Islet precursor cell (in vitro differentiated cells): ENCODE measurements at regions not wholly inside any gene's neighbourhood (a gene's known extent, or its start where the extent isn't known, plus 50 kb on each side); places are given as distances from the start of the nearest gene placed in this dataset.
"Not testable (repeated sequence)": the region's sequence is repeated elsewhere in the genome, so short reads cannot be mapped to it uniquely, and the experiment has no call there.

Experiments
- DNase-seq: peaks from one replicate; pipeline ENCODE4 v3.0.0-alpha.2; 2018

DNA sequence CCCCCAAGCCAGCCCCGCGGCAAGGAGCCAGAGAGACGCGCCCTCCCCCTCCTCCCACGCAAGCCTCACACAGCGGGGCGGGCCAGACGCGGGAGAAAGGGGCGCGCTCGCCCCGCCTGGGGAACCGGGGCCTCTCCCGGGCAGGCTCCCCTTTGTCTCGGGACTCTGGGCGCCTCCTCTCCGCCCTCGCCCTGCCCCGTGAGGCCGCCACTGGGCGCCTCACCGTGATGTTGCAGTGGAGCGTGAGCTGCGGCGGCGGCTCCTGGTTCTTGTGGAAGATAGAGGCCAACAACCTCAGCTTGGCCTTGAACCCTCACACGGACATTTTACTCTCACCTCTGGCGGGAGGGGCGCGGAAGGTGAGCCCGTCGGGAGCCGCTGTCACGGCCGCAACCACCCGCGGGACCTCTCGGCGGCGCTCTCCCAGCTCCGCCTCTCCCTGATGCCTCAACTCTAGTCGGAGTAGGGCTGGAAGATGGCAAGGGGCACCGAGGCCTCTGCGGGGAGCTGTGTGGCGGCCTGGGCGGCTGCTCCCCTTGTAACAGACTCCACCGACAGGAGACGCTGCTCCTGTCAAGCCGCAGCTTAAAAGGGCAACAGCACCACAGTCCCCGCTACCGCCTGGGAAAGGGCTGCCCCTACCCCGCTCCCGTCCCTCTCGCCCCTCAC is 179.2 kb upstream of the ZSCAN2 start:
- not testable (repeated sequence) for DNase-seq

DNA sequence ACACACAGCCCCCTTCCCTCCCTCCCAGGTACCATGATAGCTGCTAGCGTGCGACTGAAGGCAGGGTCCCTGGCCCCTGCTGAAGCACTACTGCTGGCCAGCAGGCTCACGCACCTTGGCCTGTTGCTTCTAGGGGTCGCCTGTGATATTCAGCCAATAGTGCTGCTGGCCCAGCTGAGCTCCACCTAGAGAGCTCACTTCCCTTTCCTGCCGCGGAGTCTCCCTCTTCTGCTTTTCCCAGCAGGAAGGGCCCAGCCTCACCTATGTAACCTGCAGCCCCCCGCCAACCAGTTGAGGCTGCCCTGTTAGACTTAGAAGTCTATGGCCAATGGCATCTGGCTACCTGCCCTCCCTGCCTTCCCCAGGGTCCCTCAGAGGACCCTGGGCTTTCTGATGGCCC is 175.5 kb upstream of the ZSCAN2 start:
- DNase-seq, result not testable (repeated sequence)

DNA sequence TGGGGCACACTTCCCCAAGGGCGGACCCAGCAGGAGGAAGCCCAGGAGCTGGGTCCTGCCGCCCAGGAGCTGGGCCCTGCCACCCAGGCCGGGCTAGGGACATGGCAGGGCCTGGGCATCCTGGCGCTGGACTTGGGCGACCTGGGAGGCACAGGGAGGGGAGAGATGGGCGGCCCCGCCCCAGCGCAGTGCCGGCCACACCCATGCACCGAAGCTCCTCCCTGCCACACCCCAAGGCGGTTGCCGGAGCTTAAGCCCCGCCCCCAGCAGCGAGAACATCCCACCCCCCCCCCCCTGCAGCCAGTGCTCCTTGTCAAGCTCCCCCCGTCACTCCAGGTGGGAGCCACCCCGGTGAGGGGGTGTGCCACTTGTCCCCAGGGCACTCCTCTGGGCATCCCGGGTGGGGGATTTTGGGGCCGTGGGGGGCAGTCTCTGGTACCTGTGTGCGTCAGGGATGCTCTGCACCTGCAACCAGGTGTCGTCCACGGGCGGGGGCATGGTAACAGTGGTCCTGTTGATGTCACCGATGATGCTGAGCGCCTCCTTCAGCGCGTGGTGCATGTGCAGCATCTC is 127.4 kb upstream of the ZSCAN2 start:
- DNase-seq, result not testable (repeated sequence)

DNA sequence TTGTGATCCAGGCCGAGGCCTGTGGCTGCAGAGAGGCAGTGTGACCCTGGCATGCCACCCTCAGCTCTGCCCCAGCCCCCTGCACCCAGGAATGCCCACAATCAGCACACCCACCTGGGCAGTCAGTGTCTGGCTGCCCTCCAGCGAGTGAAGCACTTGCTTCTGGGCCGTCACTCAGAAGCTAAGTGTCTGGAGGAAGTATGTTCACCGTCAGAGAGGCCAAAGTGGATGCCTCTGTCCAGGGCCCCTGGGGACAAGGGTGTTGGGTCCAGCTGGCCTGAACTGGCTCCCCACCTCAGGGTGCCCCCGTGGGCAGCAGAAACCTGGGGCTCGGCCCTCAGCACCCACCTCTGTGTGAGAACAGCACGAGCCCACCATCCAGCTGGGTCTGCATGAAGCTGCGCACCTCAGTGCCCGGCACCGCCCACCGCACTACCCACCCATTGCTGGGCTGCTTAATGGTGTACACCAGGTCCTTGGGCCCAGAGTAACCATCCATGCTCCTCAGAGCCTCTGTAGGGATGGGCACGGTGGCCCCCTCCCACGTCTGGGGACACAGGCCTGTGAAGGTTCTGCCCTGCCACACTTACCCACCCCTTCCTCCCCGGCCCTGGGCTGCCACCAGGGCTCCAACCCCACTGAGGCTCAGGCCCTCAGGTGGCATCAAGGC is 124.3 kb upstream of the ZSCAN2 start:
- not testable (repeated sequence) for DNase-seq

DNA sequence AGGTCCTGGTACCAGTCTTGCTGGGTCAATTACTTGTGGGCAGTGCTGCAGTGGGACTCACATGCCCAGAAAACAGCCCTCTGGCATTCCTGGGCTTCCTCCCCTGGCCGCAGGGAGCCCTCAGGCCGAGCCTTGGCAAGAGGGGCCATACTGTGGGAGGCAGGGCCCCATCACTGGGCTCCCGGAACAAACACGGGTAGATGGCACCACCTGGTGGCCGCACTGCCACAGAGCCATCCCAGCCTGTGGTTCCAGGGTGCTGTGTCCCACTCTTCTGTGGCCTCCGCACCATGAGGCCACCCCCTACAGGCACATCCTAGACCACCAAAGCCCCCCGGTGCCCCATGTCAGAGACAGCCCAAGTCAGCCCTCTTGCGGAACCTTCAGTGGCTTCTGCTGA is 123.3 kb upstream of the ZSCAN2 start:
- not testable (repeated sequence) for DNase-seq

DNA sequence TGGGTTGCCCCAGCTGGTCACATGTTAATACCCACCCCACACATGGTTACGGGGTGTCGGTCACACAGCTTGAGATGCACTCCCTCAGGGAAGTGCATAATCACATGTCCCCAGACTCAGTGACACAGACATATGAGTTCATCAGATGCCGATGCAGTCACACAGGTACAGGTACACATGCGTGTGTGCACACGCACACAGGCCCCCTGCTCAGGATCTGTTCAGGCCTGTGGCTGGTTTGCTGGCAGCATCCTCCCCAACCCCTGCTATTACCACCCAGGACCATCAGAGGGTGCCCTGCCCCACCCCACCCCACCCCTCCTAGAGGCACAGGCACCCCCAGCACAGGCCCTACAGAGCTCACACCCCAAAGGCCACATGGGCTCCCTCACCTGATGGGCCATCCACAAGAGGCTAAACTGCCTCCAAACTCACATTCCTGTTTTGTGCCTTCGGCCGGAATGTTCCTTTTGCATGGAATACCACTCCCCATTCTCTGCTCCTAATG is 120.6 kb upstream of the ZSCAN2 start:
- DNase-seq, result not testable (repeated sequence)

DNA sequence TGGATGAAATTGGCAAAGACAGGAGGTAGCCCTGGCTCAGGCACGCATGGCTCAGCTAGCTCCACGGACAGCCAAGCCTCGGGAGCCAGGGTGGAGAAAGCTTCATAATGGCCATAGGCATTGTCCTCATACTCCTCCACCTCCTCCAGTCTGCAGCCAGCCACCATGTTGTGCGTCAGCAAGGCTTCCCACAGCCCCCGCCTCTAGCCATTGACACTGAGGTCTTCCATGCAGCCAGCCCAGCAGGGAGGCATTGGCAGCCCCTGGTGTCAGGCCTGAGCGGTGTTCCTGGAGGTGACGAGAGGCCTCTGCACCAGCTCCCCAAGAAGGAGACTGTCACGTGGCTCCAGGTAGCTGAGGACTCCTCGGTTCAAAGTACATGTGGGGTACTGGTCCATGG is 117.0 kb upstream of the ZSCAN2 start:
- not testable (repeated sequence) for DNase-seq

DNA sequence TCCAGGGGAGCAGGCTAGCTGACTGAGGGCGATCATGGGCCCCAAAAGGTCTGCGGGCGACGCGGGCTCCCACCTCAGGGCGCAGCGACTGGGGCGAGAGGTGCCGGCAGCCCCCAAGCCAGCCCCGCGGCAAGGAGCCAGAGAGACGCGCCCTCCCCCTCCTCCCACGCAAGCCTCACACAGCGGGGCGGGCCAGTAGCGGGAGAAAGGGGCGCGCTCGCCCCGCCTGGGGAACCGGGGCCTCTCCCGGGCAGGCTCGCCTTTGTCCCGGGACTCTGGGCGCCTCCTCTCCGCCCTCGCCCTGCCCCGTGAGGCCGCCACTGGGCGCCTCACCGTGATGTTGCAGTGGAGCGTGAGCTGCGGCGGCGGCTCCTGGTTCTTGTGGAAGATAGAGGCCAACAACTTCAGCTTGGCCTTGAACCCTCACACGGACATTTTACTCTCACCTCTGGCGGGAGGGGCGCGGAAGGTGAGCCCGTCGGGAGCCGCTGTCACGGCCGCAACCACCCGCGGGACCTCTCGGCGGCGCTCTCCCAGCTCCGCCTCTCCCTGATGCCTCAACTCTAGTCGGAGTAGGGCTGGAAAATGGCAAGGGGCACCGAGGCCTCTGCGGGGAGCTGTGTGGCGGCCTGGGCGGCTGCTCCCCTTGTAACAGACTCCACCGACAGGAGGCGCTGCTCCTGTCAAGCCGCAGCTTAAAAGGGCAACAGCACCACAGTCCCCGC is 100.5 kb upstream of the ZSCAN2 start:
- DNase-seq, result not testable (repeated sequence)

DNA sequence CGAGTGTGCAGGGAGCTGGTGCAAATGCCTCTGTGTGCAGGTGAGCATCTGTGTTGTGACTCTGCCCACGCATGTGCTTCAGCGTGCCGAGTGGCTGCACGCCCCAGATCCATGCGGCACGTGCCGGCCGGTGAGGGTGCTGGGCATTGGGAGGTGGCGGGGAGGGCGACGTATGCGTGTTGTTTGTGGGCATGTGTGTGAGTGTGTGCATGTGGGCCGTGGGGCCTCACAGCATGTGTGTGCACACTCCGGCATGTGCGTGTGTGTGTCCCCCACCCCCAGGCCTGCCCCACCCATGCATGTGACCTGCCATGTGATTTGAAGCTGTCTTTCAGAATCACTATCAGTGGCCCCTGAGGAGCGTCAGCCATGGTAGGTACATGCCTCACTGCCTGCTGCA is 97.7 kb upstream of the ZSCAN2 start:
- DNase-seq, result not testable (repeated sequence)

DNA sequence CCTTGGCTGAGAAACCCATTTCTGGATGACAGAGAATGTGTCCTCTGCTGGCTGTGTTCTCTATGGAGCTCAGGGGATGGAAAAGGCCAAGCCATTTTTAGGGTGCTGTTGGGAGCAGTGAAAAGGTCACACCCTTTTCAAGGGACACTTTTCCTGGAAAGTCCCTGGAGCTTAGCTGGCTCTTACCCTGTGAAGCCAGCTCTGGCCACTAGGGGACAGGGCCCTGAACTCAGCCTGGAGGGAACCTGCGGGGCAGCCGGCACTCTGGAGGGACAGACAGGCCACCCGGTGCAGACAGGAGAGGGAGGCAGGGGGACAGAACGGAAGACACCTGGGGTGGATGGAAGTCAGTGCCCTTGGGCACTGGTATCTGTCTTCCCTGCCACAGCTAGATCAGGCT is 95.3 kb upstream of the ZSCAN2 start:
- DNase-seq, result not testable (repeated sequence)

DNA sequence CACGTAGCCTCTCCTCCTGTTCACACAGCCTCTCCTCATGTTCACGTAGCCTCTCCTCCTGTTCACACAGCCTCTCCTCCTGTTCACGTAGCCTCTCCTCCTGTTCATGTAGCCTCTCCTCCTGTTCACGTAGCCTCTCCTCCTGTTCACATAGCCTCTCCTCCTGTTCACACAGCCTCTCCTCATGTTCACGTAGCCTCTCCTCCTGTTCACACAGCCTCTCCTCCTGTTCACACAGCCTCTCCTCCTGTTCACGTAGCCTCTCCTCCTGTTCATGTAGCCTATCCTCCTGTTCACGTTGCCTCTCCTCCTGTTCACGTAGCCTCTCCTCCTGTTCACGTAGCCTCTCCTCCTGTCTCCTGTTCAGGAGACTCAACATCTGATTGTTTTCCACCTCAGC is 88.5 kb upstream of the ZSCAN2 start:
- not testable (repeated sequence) for DNase-seq

DNA sequence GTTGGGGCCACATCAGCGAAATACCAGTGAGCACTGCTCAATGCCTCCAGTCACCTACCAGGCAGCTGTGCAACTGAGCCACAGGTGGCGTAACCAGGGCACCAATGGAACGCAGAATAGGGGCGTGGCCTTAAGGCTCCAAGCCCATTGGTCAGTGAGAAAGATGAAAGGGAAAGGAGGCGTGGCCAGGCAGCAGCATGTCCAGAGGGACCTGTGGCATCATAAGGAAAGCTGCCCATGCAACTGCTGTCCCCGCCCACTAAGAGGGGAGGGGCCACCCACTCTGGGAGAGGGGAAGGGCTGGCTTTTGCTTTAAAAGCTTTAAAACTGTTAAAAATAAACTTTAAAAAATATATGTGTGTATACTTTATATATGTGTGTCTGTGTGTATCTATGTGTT is 84.0 kb upstream of the ZSCAN2 start:
- DNase-seq, result peak; percentile 44

DNA sequence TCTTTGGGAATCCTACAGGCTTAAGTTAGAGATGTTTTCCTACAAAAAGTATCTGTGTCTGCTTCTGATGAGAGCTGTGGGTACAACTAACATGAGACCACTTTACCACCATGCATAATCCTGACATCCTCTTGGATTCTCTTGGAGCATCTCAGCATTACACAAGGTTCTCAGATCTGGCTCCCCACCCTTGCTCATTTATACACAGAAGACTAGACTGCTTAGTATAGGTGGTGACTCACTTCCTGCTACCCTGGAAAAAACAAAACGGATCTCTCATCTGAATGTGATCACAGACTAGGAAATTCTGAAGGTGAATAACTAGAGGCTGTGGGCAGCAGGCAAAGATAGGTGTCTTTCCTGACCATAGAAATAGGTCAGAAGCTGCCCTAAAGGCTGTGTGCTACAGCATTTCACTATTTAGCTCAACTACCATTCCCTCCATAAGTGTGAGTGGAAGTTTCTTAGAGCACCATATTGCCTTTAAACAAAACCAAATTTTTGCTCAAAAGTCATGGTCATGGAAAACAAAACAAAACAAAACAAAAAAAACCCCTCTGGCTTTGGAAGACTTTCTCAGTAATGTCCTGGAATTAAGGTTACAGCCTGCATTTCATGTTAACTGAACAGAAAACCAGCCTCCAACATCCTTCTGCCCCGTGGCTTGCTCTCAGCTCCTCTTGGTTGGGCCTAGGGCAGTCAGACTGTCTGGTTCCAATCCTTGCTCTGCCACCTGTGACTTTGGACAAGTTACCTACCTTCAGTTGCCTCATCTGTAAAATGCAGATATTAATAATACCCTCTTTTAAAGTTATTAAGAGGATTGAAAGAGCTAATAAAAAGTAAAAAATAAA is 75.1 kb upstream of the ZSCAN2 start:
- DNase-seq, result not testable (repeated sequence)

DNA sequence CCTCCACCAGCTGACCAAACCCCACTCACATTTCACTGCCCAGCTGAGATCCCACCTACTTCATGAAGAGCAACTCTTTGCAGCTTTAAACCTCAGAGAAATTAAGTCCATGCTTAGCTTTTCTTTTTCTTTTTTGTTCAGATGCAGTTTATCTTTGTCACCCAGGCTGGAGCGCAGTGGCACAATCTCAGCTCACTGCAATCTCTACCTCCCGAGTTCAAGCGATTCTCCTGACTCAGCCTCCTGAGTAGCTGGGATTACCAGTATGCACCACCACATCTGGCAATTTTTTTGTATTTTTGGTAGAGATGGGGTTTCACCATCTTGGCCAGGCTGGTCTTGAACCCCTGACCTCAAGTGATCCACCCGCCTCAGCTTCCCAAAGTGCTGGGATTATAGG is 70.1 kb upstream of the ZSCAN2 start:
- not testable (repeated sequence) for DNase-seq

DNA sequence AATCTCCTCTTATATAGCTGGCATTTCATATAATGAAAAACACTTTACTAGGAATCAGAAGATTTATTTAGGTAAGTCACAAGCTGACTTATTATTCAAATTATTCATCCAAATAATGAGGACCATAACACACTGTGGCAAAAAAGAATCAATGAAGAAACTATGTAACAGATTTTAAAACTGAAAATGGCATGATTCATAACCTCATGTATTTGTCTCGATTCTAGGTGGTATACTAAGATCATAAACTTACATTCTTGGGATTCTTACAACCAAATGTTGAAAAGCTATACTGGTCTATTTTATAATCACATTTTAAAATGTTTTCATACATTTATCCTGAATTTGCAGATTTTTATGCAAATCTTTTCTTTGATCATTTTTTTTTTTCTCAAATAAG is 69.6 kb upstream of the ZSCAN2 start:
- DNase-seq, result not testable (repeated sequence)

DNA sequence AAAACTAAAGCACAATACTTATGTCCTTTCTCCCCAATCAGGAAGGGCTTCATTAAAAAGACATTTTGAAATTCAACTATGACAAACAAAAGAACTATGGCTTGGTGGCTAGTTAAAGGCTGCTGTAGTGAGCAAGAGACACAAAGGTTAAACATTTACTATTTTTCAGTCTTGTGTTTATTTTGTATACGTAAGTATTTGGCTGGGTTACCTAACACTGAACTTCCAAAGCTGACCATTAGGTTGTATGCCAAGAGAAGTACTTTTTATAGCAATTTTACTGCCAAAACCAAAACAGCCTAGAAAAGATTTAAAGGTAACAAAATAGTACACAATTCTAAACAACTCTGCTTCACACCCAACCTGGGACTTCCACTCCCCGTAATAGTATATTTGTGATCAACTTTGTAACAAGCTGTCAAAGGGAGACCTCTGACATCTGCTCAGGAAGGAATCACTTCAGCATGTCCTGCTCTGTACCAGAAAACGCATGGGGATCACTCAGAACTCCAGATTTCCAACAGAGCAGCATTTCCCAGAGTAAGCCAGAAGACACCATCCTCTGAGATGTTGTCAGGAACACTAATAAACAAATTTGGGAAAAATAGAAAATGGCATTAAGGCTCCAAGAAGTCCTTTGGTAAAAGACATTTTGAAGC is 69.0 kb upstream of the ZSCAN2 start:
- DNase-seq, result not testable (repeated sequence)

DNA sequence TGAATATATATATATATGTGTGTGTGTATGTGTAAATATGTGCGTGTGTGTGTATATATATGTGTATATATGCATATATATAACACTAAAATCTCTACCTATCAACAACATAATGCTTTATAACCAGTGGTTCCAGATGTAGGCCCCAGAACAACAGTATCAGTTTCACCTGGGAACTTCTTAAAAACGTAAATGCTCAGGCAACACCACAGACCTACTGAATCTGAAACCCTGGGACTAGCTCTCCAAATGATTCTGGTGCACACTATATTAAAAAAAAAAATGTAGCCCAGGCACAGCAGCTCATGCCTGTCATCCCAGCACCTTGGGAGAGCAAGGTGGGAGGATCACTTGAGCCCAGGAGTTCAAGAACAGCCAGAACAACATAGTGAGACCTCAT is 67.1 kb upstream of the ZSCAN2 start:
- DNase-seq, result not testable (repeated sequence)

DNA sequence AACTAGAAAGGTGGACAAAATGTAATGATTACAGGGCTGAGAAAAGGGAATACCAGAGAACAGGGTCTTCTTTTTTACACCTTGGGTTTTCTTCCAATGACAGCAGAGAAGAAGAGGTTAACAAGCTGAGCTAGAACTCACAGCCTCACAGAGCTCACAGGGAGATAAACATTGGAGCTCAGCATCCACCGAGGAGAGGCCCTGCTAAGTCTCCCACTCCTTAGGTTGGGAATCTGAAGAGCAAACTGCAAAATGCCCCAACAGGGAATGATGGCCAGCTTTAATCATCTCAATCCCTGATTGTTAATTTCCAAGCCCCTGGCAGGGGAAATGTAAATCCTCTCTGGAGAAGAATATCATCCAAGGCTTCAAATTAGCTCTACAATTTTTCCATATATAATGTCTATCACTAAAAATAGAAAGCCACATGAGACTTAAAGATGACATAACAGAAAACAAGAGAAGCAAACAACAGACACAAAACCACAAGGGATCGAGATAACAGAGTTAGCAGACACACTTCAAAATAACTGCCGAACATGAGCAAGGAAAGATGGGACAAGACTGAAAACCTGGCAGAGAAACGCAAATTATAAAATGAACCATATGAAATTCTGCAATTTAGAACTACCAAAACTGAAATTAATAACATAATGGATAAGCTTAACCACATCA is 66.1 kb upstream of the ZSCAN2 start:
- DNase-seq, result not testable (repeated sequence)

DNA sequence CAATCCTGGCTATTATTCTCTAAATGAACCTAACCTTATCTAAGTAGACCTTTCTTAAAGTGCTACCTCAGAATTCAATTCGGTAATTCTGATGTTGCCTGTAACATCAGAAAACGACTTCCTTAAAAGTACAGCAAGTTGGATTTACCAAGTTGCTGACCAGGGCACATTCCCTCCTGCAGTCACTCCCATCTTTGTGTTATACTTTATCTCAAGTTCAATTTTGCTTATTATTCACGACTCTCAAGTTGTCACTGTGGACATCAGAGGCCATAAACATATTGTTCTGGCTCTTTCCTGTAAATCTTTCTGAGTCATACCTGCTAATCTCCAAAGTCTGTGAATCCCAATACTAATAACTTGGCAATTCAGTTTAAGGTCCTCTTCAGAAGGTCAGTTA is 64.6 kb upstream of the ZSCAN2 start:
- DNase-seq, result not testable (repeated sequence)

DNA sequence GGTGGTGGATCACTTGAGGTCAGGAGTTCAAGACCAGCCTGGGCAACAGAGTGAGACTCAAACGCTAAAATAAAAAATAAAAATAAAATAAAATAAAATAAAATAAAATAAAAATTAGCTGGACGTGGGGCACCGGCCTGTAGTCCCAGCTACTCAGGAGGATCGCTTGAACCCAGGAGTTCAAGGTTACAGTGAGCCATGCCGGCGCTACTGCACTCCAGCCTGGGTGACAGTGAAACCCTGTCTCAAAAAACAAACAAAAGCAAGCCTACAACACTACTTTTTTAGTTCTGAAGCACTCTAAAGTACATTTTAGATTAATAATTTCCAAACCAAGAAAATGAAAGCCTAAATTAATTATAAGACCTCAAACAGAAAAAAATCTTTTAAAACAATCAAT is 56.2 kb upstream of the ZSCAN2 start:
- DNase-seq, result not testable (repeated sequence)

DNA sequence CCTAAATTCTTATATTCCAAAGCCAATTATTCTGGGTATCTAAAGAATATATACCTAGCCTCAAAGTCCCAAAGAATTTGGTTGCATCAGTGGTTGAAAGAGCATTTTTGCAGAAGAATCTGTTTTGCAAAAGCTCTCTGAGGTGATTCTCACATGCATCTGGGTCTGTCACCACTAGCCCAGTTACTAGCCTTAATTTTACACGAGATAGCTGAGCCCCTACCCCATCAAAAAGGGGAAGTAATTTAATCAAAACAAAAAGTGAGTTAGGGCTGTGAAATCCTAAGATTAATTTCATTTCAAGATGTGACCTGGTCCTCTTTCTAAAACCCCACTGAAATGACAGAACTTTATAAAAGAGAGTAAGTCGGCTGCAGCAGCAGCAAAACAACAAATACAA is 53.7 kb upstream of the ZSCAN2 start:
- DNase-seq, result not testable (repeated sequence)
